ENCODE measurements at regions not wholly inside any gene's neighbourhood (a gene's known extent, or its start where the extent isn't known, plus 50 kb on each side); places are given as distances from the start of the nearest gene placed in this dataset.

DNA sequence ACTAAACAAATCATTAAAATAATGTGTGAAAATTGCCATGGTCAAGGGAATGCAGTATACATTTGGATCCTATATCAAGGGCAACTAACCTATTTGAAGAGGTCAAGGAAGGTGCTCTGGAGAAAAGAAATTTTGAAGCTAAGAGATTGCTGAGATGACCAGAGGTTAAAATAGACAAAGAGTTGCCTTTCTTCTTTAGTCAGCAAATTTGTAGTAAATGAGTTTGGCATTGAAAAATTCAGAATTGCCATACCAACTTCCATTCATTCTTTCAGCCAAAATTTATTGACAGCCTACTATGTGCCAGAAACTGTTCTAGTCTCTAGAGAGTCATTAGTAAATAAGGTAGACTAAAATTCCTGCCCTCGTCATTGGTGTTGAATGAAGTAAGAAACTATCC, 396.2 kb downstream of the BCL11A start:
- Histone ChIP-seq H3K4me1 (ENCODE audit: insufficient read depth, low read length) (no peaks in the 10 kb centered on the region), H3K9me3 (ENCODE audit: control insufficient read depth in 1 of 2, insufficient read depth in 1 of 2, low read length in 2 of 2) (no peaks in the 10 kb centered on the region), H3K36me3 (ENCODE audit: insufficient read depth, low read length) (no peaks in the 10 kb centered on the region), H3K27me3 (ENCODE audit: control insufficient read depth in 1 of 2, insufficient read depth in 2 of 2, low read length in 2 of 2) (no peaks in the 10 kb centered on the region), H3K4me3 (ENCODE audit: low read length) (no peak overlapping the region), H3K27ac (ENCODE audit: low read depth in 1 of 2, low read length in 2 of 2) (no peak overlapping the region)
- DNase-seq, result no peak
- Mint-ChIP-seq H3K9me3 (peaks cover 2% of the 10 kb centered on the region), H3K36me3 (ENCODE audit: low read depth) (no peaks in the 10 kb centered on the region), H3K27me3 (no peaks in the 10 kb centered on the region), H3K4me3 (no peak overlapping the region), H3K27ac (no peak overlapping the region), H3K4me1 (ENCODE audit: low read depth) (no peaks in the 10 kb centered on the region)
- TF ChIP-seq, protein P1, sequence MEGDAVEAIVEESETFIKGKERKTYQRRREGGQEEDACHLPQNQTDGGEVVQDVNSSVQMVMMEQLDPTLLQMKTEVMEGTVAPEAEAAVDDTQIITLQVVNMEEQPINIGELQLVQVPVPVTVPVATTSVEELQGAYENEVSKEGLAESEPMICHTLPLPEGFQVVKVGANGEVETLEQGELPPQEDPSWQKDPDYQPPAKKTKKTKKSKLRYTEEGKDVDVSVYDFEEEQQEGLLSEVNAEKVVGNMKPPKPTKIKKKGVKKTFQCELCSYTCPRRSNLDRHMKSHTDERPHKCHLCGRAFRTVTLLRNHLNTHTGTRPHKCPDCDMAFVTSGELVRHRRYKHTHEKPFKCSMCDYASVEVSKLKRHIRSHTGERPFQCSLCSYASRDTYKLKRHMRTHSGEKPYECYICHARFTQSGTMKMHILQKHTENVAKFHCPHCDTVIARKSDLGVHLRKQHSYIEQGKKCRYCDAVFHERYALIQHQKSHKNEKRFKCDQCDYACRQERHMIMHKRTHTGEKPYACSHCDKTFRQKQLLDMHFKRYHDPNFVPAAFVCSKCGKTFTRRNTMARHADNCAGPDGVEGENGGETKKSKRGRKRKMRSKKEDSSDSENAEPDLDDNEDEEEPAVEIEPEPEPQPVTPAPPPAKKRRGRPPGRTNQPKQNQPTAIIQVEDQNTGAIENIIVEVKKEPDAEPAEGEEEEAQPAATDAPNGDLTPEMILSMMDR (IDR thresholded peaks at IDR 0.05), result no peak
- CTCF ChIA-PET, result no interaction called here
- intact Hi-C loops (cut with DNase I, micrococcal nuclease), result loop anchor here in 1 of 2 experiments (10.0 kb wide), 1 partner anchor 1132 kb away; no protein-coding TSS in a partner anchor
- no peak for ATAC-seq (ENCODE audit: poor library complexity)
- POLR2A ChIA-PET, result no interaction called here

DNA sequence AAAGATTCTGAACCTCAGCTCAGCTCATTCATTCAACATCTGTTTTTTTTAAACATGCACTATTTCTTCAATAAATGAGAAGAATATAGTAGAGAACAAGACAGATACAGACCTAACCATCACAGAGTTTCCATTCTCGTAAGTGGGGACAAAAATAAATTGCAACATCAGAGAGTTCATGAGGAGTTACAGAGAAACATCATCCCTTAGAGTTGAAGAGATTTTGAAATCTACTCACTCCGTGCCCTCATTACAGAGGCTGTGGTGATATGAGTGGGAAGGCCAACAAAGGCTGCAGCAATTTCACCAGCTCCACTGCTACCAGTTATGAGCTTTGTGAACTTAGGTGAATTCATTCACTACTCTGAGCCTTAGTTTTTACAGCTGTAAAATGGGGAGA, 399.3 kb downstream of the BCL11A start:
- ChIA-PET CTCF (no interaction called here), POLR2A (no interaction called here)
- Mint-ChIP-seq H3K36me3 (ENCODE audit: low read depth) (no peaks in the 10 kb centered on the region), H3K4me3 (no peak overlapping the region), H3K27ac (no peak overlapping the region), H3K4me1 (ENCODE audit: low read depth) (no peaks in the 10 kb centered on the region), H3K9me3 (peaks cover 2% of the 10 kb centered on the region), H3K27me3 (no peaks in the 10 kb centered on the region)
- intact Hi-C loops (cut with DNase I, micrococcal nuclease), result loop anchor here (5.0 to 10.0 kb wide), 2 partner anchors 852 to 1129 kb away; no protein-coding TSS in a partner anchor
- DNase-seq (no peak), ATAC-seq (ENCODE audit: poor library complexity) (no peak)
- Histone ChIP-seq H3K9me3 (ENCODE audit: control insufficient read depth in 1 of 2, insufficient read depth in 1 of 2, low read length in 2 of 2) (no peaks in the 10 kb centered on the region), H3K27me3 (ENCODE audit: control insufficient read depth in 1 of 2, insufficient read depth in 2 of 2, low read length in 2 of 2) (no peaks in the 10 kb centered on the region), H3K36me3 (ENCODE audit: insufficient read depth, low read length) (no peaks in the 10 kb centered on the region), H3K4me3 (ENCODE audit: low read length) (no peak overlapping the region), H3K27ac (ENCODE audit: low read depth in 1 of 2, low read length in 2 of 2) (no peak overlapping the region), H3K4me1 (ENCODE audit: insufficient read depth, low read length) (no peaks in the 10 kb centered on the region)
- TF ChIP-seq, protein P1 (IDR thresholded peaks at IDR 0.05), result no peak

DNA sequence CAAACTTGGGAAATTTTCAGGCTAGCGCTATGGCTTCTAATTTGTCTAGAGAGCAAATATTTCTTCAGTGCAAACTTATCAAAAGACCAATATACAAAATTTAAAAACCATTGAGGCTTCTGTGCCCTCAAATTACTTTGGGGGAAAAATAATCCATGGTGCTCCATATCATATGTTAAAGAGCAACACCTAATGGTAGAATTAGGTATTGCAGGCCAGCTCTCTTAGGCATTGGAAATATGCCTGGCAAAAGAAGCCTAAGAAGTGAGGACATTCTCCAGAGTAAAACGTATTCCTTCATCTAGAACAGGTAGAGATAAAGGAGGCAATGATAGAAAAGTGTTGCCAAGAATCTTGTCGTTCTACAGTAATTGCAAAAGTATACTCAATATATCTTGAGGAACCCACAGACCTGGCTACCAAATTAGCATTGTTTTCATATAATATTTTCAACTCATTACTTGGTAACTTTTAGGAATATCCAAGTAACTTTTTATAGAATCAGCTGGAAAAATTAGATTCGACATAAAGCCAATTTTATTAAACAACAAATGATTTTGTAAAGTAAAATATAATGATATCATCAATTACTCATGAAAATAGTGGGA, 401.1 kb downstream of the BCL11A start:
- no peak overlapping the region for H3K27ac ChIP-seq (ENCODE audit: low read depth in 1 of 2, low read length in 2 of 2)
- no peaks in the 10 kb centered on the region for H3K36me3 Mint-ChIP-seq (ENCODE audit: low read depth)

More for the DNA sequence above, 401.1 kb downstream of the BCL11A start:
- Mint-ChIP-seq H3K27ac (no peak overlapping the region), H3K4me3 (no peak overlapping the region), H3K27me3 (no peaks in the 10 kb centered on the region), H3K4me1 (ENCODE audit: low read depth) (peaks cover 5% of the 10 kb centered on the region), H3K9me3 (peaks cover 2% of the 10 kb centered on the region)
- peak in 3 of 14 experiments; percentile 16 to 52 (median 28) for DNase-seq
- Histone ChIP-seq H3K4me1 (ENCODE audit: insufficient read depth, low read length) (no peaks in the 10 kb centered on the region), H3K27me3 (ENCODE audit: control insufficient read depth in 1 of 2, insufficient read depth in 2 of 2, low read length in 2 of 2) (no peaks in the 10 kb centered on the region), H3K9me3 (ENCODE audit: control insufficient read depth in 1 of 2, insufficient read depth in 1 of 2, low read length in 2 of 2) (no peaks in the 10 kb centered on the region), H3K36me3 (ENCODE audit: insufficient read depth, low read length) (no peaks in the 10 kb centered on the region), H3K4me3 (ENCODE audit: low read length) (no peak overlapping the region)
- ChIA-PET CTCF (no interaction called here), POLR2A (interaction anchor here (0.6 kb wide), 1 partner anchor 693 kb away, joined by 3 read pairs; no protein-coding TSS in a partner anchor)
- TF ChIP-seq, protein P1 (IDR thresholded peaks at IDR 0.05), result peak; percentile 65
- intact Hi-C loops (cut with DNase I, micrococcal nuclease), result loop anchor here (5.0 to 10.0 kb wide), 2 partner anchors 850 to 1128 kb away; no protein-coding TSS in a partner anchor
- no peak for ATAC-seq (ENCODE audit: poor library complexity)

All from CD4-positive, alpha-beta T cell (primary cell).